Gastrocnemius medialis (tissue), 4 donors: ENCODE measurements at regions not wholly inside any gene's neighbourhood (a gene's known extent, or its start where the extent isn't known, plus 50 kb on each side); places are given as distances from the start of the nearest gene placed in this dataset.

Experiments
- ATAC-seq, 2 donors: fragments of 150-250 bp; one replicate each; pipeline ENCODE4 v1.9.1; 2016
- DNase-seq, 2 donors: peaks; one replicate each; pipeline ENCODE4 v3.0.0-alpha.2; 2019
- H3K27ac ChIP-seq, 4 donors: fragments of 200-600 bp; sonication (generic); 1 replicate in 1 of 4; 2 replicates in 3 of 4; pipeline ENCODE4 v1.5.1; 2016 to 2018; ENCODE audit warnings: mild to moderate bottlenecking in 2 of 4, moderate library complexity in 1 of 4
- H3K27me3 ChIP-seq, 3 donors: fragments of 200-600 bp; sonication (generic) in 2 of 3; 1 replicate in 1 of 3; 2 replicates in 2 of 3; pipeline versions ENCODE4 v1.5.1 to v1.6.0; 2016 to 2019; ENCODE audit warnings: mild to moderate bottlenecking in 1 of 3, moderate library complexity in 1 of 3
- H3K36me3 ChIP-seq, 2 donors: fragments of 200-600 bp; sonication (generic) in 1 of 2; one replicate each; pipeline ENCODE4 v1.5.1; 2017 to 2018
- H3K4me1 ChIP-seq, 2 donors: fragments of 200-600 bp; sonication (generic) in 1 of 2; one replicate each; pipeline ENCODE4 v1.5.1; 2016 to 2017; ENCODE audit warnings: mild to moderate bottlenecking in 2 of 2
- H3K4me3 ChIP-seq, 4 donors: fragments of 200-600 bp; sonication (generic) in 3 of 4; 1 replicate in 1 of 4; 2 replicates in 3 of 4; pipeline ENCODE4 v1.5.1; 2016 to 2019; ENCODE audit warnings: mild to moderate bottlenecking in 2 of 4
- H3K9me3 ChIP-seq, 3 donors: fragments of 200-600 bp; sonication (generic) in 2 of 3; 1 replicate in 1 of 3; 2 replicates in 2 of 3; pipeline ENCODE4 v1.5.1; 2016 to 2019
- CTCF ChIP-seq, 5 experiments: fragments of 450-650 bp in 3 of 5; fragments of 200-600 bp in 2 of 5; sonication (generic) in 2 of 5; IDR thresholded peaks in 4 of 5; conservative IDR thresholded peaks in 1 of 5; 1 replicate in 4 of 5; 2 replicates in 1 of 5; pipeline ENCODE4 v1.5.1; 2016 to 2019; ENCODE audit warnings: antibody characterized with exemption in 5 of 5, mild to moderate bottlenecking in 3 of 5, moderate library complexity in 3 of 5
- POLR2A ChIP-seq, 2 donors: fragments of 450-650 bp; IDR thresholded peaks; one replicate each; pipeline ENCODE4 v1.6.1; 2017; ENCODE audit warnings: antibody characterized with exemption in 2 of 2, mild to moderate bottlenecking in 2 of 2, moderate library complexity in 2 of 2
- in situ Hi-C, 4 donors: fragments of 200-750 bp; cut with MboI; loops; one replicate each; pipeline versions ENCODE4 v1.15.0 to v1.8.0; 2017; ENCODE audit warnings: low sequenced_read_pairs in 4 of 4
- intact Hi-C: fragments of 100-400 bp; cut with DNase I; formaldehyde crosslinking; loops from one replicate; pipeline ENCODE4 v1.15.1; 2023; ENCODE audit warnings: low total_unique reads

DNA sequence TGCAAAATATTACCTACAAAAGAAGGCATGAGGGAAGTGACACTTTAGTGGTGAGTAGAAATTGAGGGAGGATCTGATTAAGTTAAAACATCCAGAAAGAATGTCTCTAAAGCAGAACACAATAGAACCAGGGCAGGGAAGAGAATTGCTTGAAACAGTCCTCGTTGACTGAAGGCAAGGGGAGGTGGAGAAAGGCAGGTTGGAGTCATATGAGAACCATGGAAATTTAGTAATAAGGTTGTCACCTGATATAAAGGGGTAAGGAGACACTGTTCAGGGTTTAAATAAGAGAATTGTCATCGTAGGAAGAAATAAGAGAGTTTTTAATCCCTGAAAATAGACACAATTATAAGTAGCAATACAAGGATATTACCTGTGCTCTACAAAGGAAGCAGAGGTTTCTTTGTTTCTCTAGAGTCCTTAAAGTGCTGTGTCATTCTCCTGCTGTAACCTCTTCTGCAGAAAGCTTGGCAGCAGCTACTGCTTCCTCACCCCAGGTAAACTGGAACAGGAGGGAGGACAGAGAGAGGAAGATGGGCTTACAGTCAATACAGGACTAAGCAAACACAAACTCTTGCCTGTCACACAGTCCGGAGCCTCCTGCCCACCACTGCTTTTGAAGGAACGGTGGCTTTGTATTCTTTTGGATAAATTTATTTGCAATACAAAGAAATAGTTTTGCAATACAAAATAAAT, 258.4 kb downstream of the PPARGC1A start:
- intact Hi-C loops: no loop called here
- no peaks in the 10 kb centered on the region for H3K9me3 ChIP-seq
- in situ Hi-C loops: no loop called here
- H3K4me1 ChIP-seq: peaks cover 0 to 11% of the 10 kb centered on the region in 2 donors
- no peaks in the 10 kb centered on the region for H3K27me3 ChIP-seq
- no peaks in the 10 kb centered on the region for H3K36me3 ChIP-seq
- no peak overlapping the region for H3K4me3 ChIP-seq
- no peak for DNase-seq
- TF ChIP-seq POLR2A (IDR thresholded peaks at IDR 0.05) (no peak), CTCF (IDR thresholded peaks at IDR 0.05 in 4 of 5, conservative IDR thresholded peaks at IDR 0.05 in 1 of 5) (no peak)
- peak; percentile 54 to 90 for ATAC-seq
- H3K27ac ChIP-seq: no peak overlapping the region

GRCh38 chr4:23630110-23630509, 259.7 kb downstream of the PPARGC1A start:
- in situ Hi-C loops (no loop called here), intact Hi-C loops (no loop called here)
- Histone ChIP-seq H3K27ac (no peak overlapping the region), H3K36me3 (no peaks in the 10 kb centered on the region), H3K27me3 (no peaks in the 10 kb centered on the region), H3K9me3 (no peaks in the 10 kb centered on the region), H3K4me1 (peaks cover 0 to 11% of the 10 kb centered on the region in 2 donors), H3K4me3 (no peak overlapping the region)
- TF ChIP-seq POLR2A (IDR thresholded peaks at IDR 0.05) (no peak), CTCF (IDR thresholded peaks at IDR 0.05 in 4 of 5, conservative IDR thresholded peaks at IDR 0.05 in 1 of 5) (no peak)
- ATAC-seq (no peak), DNase-seq (no peak)

DNA sequence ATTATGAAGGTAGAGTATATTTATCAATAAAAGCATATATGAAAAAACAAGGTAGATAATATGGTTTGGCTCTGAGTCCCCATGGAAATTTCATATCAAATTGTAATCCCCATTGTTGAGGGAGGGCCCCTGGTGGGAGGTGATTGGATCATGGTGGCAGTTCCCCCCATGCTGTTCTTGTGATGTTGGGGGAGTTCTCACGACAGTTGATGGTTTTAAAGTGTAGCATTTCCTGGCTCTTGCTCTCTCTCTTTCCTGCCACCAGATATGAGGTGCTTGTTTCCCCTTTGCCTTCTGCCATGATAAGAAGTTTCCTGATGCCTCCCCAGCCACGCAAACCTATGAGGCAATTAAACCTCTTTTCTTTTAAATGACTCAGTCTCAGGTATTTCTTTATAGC, 260.4 kb downstream of the PPARGC1A start:
- intact Hi-C loops (no loop called here), in situ Hi-C loops (no loop called here)
- DNase-seq: no peak
- Histone ChIP-seq H3K36me3 (no peaks in the 10 kb centered on the region), H3K4me3 (no peak overlapping the region), H3K4me1 (peaks cover 0 to 11% of the 10 kb centered on the region in 2 donors), H3K27ac (no peak overlapping the region), H3K9me3 (no peaks in the 10 kb centered on the region), H3K27me3 (no peaks in the 10 kb centered on the region)
- no peak for TF ChIP-seq CTCF (IDR thresholded peaks at IDR 0.05 in 4 of 5, conservative IDR thresholded peaks at IDR 0.05 in 1 of 5)
- no peak for TF ChIP-seq POLR2A (IDR thresholded peaks at IDR 0.05)
- no peak for ATAC-seq

DNA sequence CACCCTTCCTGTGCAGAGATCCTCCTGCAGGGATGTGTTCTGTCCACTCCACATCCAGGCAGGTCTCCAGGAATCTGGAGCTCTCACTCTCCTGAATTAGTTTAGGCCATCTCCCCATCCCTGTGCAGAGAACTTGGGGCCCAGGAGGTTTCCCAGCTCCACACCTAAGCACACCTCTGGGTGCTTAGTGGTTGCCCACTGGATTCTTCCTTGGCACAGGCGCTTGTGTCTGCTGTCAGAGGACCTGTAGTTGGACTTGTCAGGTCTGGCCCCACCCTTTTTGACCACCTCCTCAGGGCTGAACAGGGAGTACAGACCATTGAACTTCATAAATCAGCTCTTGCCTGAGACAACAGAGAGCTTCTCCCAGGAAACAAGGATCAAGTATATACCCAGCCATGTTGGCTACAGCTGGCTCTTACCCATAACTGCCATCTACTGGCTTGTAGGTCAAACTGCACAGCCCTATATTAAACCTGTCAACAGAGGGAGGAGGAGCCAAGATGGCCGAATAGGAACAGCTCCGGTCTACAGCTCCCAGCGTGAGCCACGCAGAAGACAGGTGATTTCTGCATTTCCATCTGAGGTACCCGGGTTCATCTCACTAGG, 275.5 kb downstream of the PPARGC1A start:
- no peak overlapping the region for H3K4me3 ChIP-seq
- in situ Hi-C loops: no loop called here
- peak in 1 of 5 experiments; percentile 27 for TF ChIP-seq CTCF (IDR thresholded peaks at IDR 0.05 in 4 of 5, conservative IDR thresholded peaks at IDR 0.05 in 1 of 5)
- TF ChIP-seq POLR2A (IDR thresholded peaks at IDR 0.05): no peak
- ATAC-seq: peak in 1 of 2 donors; percentile 51
- H3K27me3 ChIP-seq: no peaks in the 10 kb centered on the region
- intact Hi-C loops: loop anchor here (10.0 kb wide), 1 partner anchor 250 kb away; no protein-coding TSS in a partner anchor
- H3K9me3 ChIP-seq: no peaks in the 10 kb centered on the region
- peak in 1 of 2 donors; percentile 26 for DNase-seq
- no peak overlapping the region for H3K27ac ChIP-seq
- H3K4me1 ChIP-seq: no peaks in the 10 kb centered on the region
- no peaks in the 10 kb centered on the region for H3K36me3 ChIP-seq
